Calu3 (cell line): ENCODE measurements at regions not wholly inside any gene's neighbourhood (a gene's known extent, or its start where the extent isn't known, plus 50 kb on each side); places are given as distances from the start of the nearest gene placed in this dataset.

Experiments
- BruUV-seq: library from RNA; stranded (reverse); fragments of 400-500 nt; replicated peaks from 2 replicates; lab custom pipeline; 2021; lab: Mats Ljungman, UMichigan
- CTCF ChIA-PET: fragments of 300-600 bp; sonication (Branson Sonifier 250); formaldehyde crosslinking; loops from one replicate; lab custom pipeline; 2022; ENCODE audit warnings: antibody characterized with exemption; lab: Charles Lee
- DNase-seq: peaks from one replicate; pipeline ENCODE4 v3.0.0; 2022
- H3K27ac Mint-ChIP-seq: one replicate; pipeline ENCODE4 v1.8.0; 2022; ENCODE audit warnings: mixed read lengths; ENCODE audit not compliant: unreplicated experiment
- H3K27me3 Mint-ChIP-seq: one replicate; pipeline ENCODE4 v1.8.0; 2022; ENCODE audit warnings: mixed read lengths; ENCODE audit not compliant: unreplicated experiment
- H3K36me3 Mint-ChIP-seq: one replicate; pipeline ENCODE4 v1.8.0; 2022; ENCODE audit warnings: mild to moderate bottlenecking, moderate library complexity, mixed read lengths; ENCODE audit not compliant: insufficient read depth, unreplicated experiment
- H3K4me1 Mint-ChIP-seq: one replicate; pipeline ENCODE4 v1.8.0; 2022; ENCODE audit warnings: mild to moderate bottlenecking, low read depth, mixed read lengths; ENCODE audit not compliant: unreplicated experiment
- H3K4me3 Mint-ChIP-seq: one replicate; pipeline ENCODE4 v1.8.0; 2022; ENCODE audit warnings: mild to moderate bottlenecking, low read depth, moderate library complexity, mixed read lengths; ENCODE audit not compliant: unreplicated experiment
- H3K9me3 Mint-ChIP-seq: one replicate; pipeline ENCODE4 v1.8.0; 2022; ENCODE audit warnings: low read depth, mixed read lengths; ENCODE audit not compliant: unreplicated experiment
- intact Hi-C: fragments of 100-400 bp; cut with micrococcal nuclease; formaldehyde crosslinking; loops from one replicate; pipeline ENCODE4 v1.10.0; 2022; ENCODE audit not compliant: unreplicated experiment
- TF ChIP-seq, protein P1 (sequence below): fragments of 200-600 bp; IDR thresholded peaks from one replicate; pipeline ENCODE4 v1.8.0; 2022; ENCODE audit warnings: antibody characterized with exemption; ENCODE audit not compliant: unreplicated experiment

DNA sequence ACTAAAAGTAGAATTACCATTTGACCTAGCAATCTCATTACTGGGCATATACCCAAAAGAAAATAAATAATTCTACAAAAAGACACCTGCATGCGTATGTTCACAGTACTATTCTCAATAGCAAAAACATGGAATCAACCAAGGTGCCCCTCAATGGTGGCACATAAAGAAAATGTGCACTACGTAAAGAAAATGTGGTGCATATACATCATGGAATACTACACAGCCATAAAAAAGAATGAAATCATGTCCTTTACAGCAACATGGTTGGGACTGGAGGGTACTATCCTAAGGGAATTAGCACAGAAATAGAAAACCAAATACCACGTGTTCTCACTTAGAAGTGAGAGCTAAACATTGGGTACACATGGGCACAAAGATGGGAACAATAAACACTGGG lies 250.7 kb upstream of the TNP1 start:
- intact Hi-C loops: no loop called here
- H3K27me3 Mint-ChIP-seq: no peaks in the 10 kb centered on the region
- BruUV-seq: no TSS peak
- no peak overlapping the region for H3K27ac Mint-ChIP-seq
- H3K4me3 Mint-ChIP-seq: no peak overlapping the region
- CTCF ChIA-PET: no interaction called here
- H3K36me3 Mint-ChIP-seq: peaks cover 4% of the 10 kb centered on the region
- peaks cover 32% of the 10 kb centered on the region for H3K4me1 Mint-ChIP-seq
- no peaks in the 10 kb centered on the region for H3K9me3 Mint-ChIP-seq
- TF ChIP-seq, protein P1, sequence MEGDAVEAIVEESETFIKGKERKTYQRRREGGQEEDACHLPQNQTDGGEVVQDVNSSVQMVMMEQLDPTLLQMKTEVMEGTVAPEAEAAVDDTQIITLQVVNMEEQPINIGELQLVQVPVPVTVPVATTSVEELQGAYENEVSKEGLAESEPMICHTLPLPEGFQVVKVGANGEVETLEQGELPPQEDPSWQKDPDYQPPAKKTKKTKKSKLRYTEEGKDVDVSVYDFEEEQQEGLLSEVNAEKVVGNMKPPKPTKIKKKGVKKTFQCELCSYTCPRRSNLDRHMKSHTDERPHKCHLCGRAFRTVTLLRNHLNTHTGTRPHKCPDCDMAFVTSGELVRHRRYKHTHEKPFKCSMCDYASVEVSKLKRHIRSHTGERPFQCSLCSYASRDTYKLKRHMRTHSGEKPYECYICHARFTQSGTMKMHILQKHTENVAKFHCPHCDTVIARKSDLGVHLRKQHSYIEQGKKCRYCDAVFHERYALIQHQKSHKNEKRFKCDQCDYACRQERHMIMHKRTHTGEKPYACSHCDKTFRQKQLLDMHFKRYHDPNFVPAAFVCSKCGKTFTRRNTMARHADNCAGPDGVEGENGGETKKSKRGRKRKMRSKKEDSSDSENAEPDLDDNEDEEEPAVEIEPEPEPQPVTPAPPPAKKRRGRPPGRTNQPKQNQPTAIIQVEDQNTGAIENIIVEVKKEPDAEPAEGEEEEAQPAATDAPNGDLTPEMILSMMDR: no peak
- DNase-seq: no peak

DNA sequence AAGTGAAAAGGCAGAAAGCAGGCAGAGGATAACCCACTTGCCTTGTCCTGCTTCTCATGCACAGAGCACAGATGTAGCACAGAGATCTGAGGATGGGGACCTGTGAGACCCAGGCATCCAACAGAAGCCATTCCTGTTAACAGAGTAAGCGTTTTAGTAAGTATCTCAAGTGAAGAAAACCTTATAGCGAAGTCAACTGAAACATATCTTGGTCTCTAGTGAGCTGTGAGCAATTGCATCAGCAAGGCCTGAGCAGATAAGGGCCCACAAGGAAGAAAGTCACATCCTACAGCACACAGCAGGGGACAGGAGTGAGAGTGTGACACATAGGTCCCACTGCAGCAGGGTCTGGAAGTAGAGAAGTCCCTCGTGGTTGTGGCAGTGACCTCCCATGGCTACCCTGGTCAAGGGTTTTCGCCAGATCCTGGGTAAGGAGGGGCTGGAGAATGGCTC lies 248.7 kb upstream of the TNP1 start:
- DNase-seq: no peak
- intact Hi-C loops: loop anchor here (5.0 to 10.0 kb wide), 2 partner anchors 114 to 414 kb away; partner anchors contain the start of gene IGFBP5
- no peaks in the 10 kb centered on the region for H3K27me3 Mint-ChIP-seq
- TF ChIP-seq, protein P1: no peak
- CTCF ChIA-PET: no interaction called here
- no peaks in the 10 kb centered on the region for H3K9me3 Mint-ChIP-seq
- peak overlapping the region; percentile 6 for H3K27ac Mint-ChIP-seq
- BruUV-seq: no TSS peak
- H3K4me1 Mint-ChIP-seq: peaks cover 51% of the 10 kb centered on the region
- peaks cover 4% of the 10 kb centered on the region for H3K36me3 Mint-ChIP-seq
- H3K4me3 Mint-ChIP-seq: no peak overlapping the region

DNA sequence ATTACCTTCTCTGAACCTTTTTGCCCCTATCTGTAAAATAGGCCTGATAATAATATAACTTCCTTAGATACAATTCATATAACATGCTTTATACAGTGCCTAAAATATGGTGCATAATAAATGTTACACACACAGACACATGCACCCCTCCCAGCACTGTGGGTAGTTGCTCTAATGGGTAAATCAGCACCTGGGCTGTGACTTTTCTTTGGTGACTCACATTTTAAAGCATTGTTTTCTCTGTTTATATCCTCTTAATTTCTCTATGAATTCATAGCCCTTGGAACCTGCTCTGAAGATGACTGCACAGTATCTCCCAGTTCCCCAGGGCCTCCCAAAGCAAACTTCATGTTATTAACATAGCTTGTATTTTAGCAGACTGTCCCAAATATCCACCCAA lies 248.2 kb upstream of the TNP1 start:
- peaks cover 52% of the 10 kb centered on the region for H3K4me1 Mint-ChIP-seq
- CTCF ChIA-PET: interaction anchor here (0.6 kb wide), 1 partner anchor 28 kb away, joined by 10 read pairs; no protein-coding TSS in a partner anchor
- no peaks in the 10 kb centered on the region for H3K9me3 Mint-ChIP-seq
- peak overlapping the region; percentile 6 for H3K27ac Mint-ChIP-seq
- H3K36me3 Mint-ChIP-seq: peaks cover 4% of the 10 kb centered on the region
- no peak for DNase-seq
- no peaks in the 10 kb centered on the region for H3K27me3 Mint-ChIP-seq
- H3K4me3 Mint-ChIP-seq: no peak overlapping the region
- no TSS peak for BruUV-seq
- TF ChIP-seq, protein P1: no peak
- intact Hi-C loops: loop anchor here (5.0 to 10.0 kb wide), 2 partner anchors 114 to 413 kb away; partner anchors contain the start of gene IGFBP5

DNA sequence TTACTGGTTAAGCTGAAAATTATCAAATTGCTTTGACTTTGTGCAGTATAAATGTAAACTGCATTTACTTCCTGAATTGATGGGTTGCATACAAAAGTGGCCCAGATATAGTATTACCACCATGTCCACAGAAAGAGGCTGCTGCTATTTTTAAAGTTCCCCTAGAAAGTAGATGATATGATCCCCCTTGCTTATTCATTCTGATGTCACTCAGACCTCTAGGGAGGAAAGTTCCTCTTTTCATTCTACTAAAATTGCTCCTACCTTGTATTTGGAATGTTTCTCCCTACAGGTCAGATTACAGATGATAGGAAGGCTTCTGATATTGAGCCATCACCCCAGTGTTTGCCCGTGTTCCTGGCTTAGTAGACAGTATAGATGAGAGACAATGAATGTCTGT lies 247.6 kb upstream of the TNP1 start:
- CTCF ChIA-PET: interaction anchor here (0.6 kb wide), 1 partner anchor 27 kb away, joined by 10 read pairs; no protein-coding TSS in a partner anchor
- peaks cover 57% of the 10 kb centered on the region for H3K4me1 Mint-ChIP-seq
- no peak overlapping the region for H3K4me3 Mint-ChIP-seq
- H3K27me3 Mint-ChIP-seq: no peaks in the 10 kb centered on the region
- TF ChIP-seq, protein P1: no peak
- BruUV-seq: no TSS peak
- no peak for DNase-seq
- H3K27ac Mint-ChIP-seq: peak overlapping the region; percentile 59
- peaks cover 4% of the 10 kb centered on the region for H3K36me3 Mint-ChIP-seq
- intact Hi-C loops: loop anchor here (5.0 to 10.0 kb wide), 2 partner anchors 115 to 413 kb away; partner anchors contain the start of gene IGFBP5
- H3K9me3 Mint-ChIP-seq: no peaks in the 10 kb centered on the region
